ENCODE measurements at regions not wholly inside any gene's neighbourhood (a gene's known extent, or its start where the extent isn't known, plus 50 kb on each side); places are given as distances from the start of the nearest gene placed in this dataset.
A peak's percentile ranks its signal among the peaks of the same experiment; 100 is the strongest.
"Not testable (repeated sequence)": the region's sequence is repeated elsewhere in the genome, so short reads cannot be mapped to it uniquely, and the experiment has no call there.

DNA sequence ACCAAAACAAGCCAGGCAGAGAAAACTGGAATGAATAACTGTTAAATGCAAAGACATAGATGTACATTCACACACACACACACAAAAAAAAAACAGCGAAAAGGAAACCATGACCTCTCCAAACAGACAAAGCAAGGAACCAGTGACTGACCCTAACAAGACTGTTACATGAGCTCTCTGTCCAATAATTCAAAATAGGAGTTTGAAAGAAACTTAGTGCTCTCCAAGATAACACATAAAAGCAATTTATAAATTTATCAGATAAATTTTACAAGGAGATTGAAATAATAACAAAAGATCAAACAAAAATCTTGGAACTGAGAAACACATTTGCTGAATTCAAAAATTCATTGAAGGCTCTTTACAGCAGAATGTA lies 423.5 kb upstream of the RGMB start:
- H3K36me3 ChIP-seq (ENCODE audit: insufficient read depth, low read length), result no peaks in the 10 kb centered on the region
- H3K4me1 ChIP-seq (ENCODE audit: control insufficient read depth, insufficient read depth, low read length, unreplicated experiment), result peaks cover 5% of the 10 kb centered on the region
- H2AFZ ChIP-seq (ENCODE audit: low read length, unreplicated experiment), result no peak overlapping the region
- no peaks in the 10 kb centered on the region for H3K27me3 ChIP-seq (ENCODE audit: insufficient read depth, low read length)
- peak overlapping the region; percentile 87 for H3K27ac ChIP-seq (ENCODE audit: low read depth, low read length)
- H3K79me2 ChIP-seq (ENCODE audit: control insufficient read depth, insufficient read depth, low read length, unreplicated experiment), result no peaks in the 10 kb centered on the region
- H3K4me3 ChIP-seq (ENCODE audit: low read depth, low read length), result no peak overlapping the region

- Histone ChIP-seq H3K79me2 (ENCODE audit: control insufficient read depth, insufficient read depth, low read length, unreplicated experiment) (no peaks in the 10 kb centered on the region), H3K27me3 (ENCODE audit: insufficient read depth, low read length) (no peaks in the 10 kb centered on the region), H3K27ac (ENCODE audit: low read depth, low read length) (no peak overlapping the region), H3K4me1 (ENCODE audit: control insufficient read depth, insufficient read depth, low read length, unreplicated experiment) (no peaks in the 10 kb centered on the region), H3K36me3 (ENCODE audit: insufficient read depth, low read length) (no peaks in the 10 kb centered on the region), H3K4me3 (ENCODE audit: low read depth, low read length) (no peak overlapping the region), H2AFZ (ENCODE audit: low read length, unreplicated experiment) (peak overlapping the region; percentile 36)
Measured at GRCh38 chr5:98354922-98355321, 418.5 kb upstream of the RGMB start.

DNA sequence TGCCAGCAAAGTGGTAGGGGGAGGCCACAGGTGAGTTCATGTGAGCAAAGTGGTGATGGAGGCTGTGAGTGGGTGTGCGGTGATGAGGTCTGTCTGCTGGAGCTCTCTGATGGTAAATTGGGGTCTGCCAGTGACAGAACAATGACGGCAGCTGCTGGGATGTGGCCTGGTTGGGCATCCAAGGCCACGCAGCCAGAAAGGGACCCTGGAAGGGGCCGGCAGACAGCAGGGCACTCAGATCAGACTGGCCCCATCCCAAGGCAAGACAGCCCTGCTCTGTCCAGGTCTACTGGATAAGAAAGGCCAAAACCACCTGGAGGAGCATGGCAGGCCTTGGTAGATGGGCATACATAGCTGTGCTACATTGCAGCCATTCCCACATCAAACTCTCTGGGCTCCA lies 412.9 kb upstream of the RGMB start:
- Histone ChIP-seq H3K79me2 (ENCODE audit: control insufficient read depth, insufficient read depth, low read length, unreplicated experiment) (no peaks in the 10 kb centered on the region), H3K27me3 (ENCODE audit: insufficient read depth, low read length) (no peaks in the 10 kb centered on the region), H2AFZ (ENCODE audit: low read length, unreplicated experiment) (no peak overlapping the region), H3K4me1 (ENCODE audit: control insufficient read depth, insufficient read depth, low read length, unreplicated experiment) (no peaks in the 10 kb centered on the region), H3K36me3 (ENCODE audit: insufficient read depth, low read length) (no peaks in the 10 kb centered on the region), H3K27ac (ENCODE audit: low read depth, low read length) (no peak overlapping the region), H3K4me3 (ENCODE audit: low read depth, low read length) (no peak overlapping the region)

DNA sequence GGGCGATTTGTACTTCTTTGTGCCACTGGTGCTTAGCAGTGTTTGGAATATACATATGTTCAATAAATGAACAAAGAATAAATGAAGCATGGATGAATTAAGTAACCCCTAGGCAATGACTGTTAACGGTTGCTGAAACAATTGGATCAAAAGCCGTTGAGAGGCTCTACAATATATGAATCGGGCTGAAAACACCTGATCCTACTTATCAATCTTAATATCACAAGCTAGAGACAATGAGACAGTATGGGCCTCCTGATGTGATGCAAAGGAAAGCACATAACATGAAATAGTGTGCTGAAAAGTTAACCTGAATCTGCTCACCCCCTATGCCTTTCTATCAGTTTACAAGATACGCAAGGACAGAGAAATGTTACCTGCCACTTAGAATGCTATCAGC lies 410.3 kb upstream of the RGMB start:
- Histone ChIP-seq H3K27me3 (ENCODE audit: insufficient read depth, low read length) (no peaks in the 10 kb centered on the region), H3K4me1 (ENCODE audit: control insufficient read depth, insufficient read depth, low read length, unreplicated experiment) (no peaks in the 10 kb centered on the region), H3K4me3 (ENCODE audit: low read depth, low read length) (no peak overlapping the region), H3K79me2 (ENCODE audit: control insufficient read depth, insufficient read depth, low read length, unreplicated experiment) (no peaks in the 10 kb centered on the region), H3K27ac (ENCODE audit: low read depth, low read length) (no peak overlapping the region), H2AFZ (ENCODE audit: low read length, unreplicated experiment) (no peak overlapping the region), H3K36me3 (ENCODE audit: insufficient read depth, low read length) (no peaks in the 10 kb centered on the region)

- H3K79me2 ChIP-seq (ENCODE audit: control insufficient read depth, insufficient read depth, low read length, unreplicated experiment), result no peaks in the 10 kb centered on the region
- no peaks in the 10 kb centered on the region for H3K4me1 ChIP-seq (ENCODE audit: control insufficient read depth, insufficient read depth, low read length, unreplicated experiment)
- no peak overlapping the region for H3K4me3 ChIP-seq (ENCODE audit: low read depth, low read length)
- H3K27ac ChIP-seq (ENCODE audit: low read depth, low read length), result no peak overlapping the region
- H2AFZ ChIP-seq (ENCODE audit: low read length, unreplicated experiment), result no peak overlapping the region
- H3K36me3 ChIP-seq (ENCODE audit: insufficient read depth, low read length), result no peaks in the 10 kb centered on the region
- H3K27me3 ChIP-seq (ENCODE audit: insufficient read depth, low read length), result no peaks in the 10 kb centered on the region
Measured at GRCh38 chr5:98364549-98364948, 408.9 kb upstream of the RGMB start.

GRCh38 chr5:98365126-98365525 lies 408.3 kb upstream of the RGMB start:
- no peak overlapping the region for H3K27ac ChIP-seq (ENCODE audit: low read depth, low read length)
- no peak overlapping the region for H2AFZ ChIP-seq (ENCODE audit: low read length, unreplicated experiment)
- no peaks in the 10 kb centered on the region for H3K4me1 ChIP-seq (ENCODE audit: control insufficient read depth, insufficient read depth, low read length, unreplicated experiment)
- no peaks in the 10 kb centered on the region for H3K79me2 ChIP-seq (ENCODE audit: control insufficient read depth, insufficient read depth, low read length, unreplicated experiment)
- H3K36me3 ChIP-seq (ENCODE audit: insufficient read depth, low read length), result no peaks in the 10 kb centered on the region
- H3K27me3 ChIP-seq (ENCODE audit: insufficient read depth, low read length), result no peaks in the 10 kb centered on the region
- H3K4me3 ChIP-seq (ENCODE audit: low read depth, low read length), result no peak overlapping the region

DNA sequence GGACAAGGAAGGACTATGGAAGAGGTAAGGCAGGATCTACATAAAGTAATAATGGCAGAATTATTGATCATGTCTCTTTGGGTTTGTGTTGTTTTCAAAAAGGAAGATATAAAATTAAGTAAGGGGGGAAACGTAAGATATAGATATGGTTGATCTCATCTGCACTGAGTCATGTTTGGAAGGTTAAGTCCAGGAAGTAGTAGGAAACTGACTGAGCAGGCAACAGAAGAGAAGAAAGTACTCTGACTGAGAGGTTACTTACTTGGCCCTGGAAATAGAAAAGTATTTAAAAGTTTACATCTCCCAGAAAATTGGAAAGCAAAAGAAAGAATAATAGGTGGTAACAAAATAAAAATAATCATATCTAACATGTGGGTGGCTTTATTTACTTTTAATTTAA lies 405.3 kb upstream of the RGMB start:
- Histone ChIP-seq H3K27ac (ENCODE audit: low read depth, low read length) (no peak overlapping the region), H3K79me2 (ENCODE audit: control insufficient read depth, insufficient read depth, low read length, unreplicated experiment) (no peaks in the 10 kb centered on the region), H3K4me1 (ENCODE audit: control insufficient read depth, insufficient read depth, low read length, unreplicated experiment) (no peaks in the 10 kb centered on the region), H3K4me3 (ENCODE audit: low read depth, low read length) (no peak overlapping the region), H3K36me3 (ENCODE audit: insufficient read depth, low read length) (no peaks in the 10 kb centered on the region), H2AFZ (ENCODE audit: low read length, unreplicated experiment) (peak overlapping the region; percentile 49), H3K27me3 (ENCODE audit: insufficient read depth, low read length) (no peaks in the 10 kb centered on the region)

GRCh38 chr5:98372351-98372750 lies 401.1 kb upstream of the RGMB start:
- Histone ChIP-seq H2AFZ (ENCODE audit: low read length, unreplicated experiment) (no peak overlapping the region), H3K4me3 (ENCODE audit: low read depth, low read length) (no peak overlapping the region), H3K27ac (ENCODE audit: low read depth, low read length) (no peak overlapping the region), H3K4me1 (ENCODE audit: control insufficient read depth, insufficient read depth, low read length, unreplicated experiment) (no peaks in the 10 kb centered on the region), H3K27me3 (ENCODE audit: insufficient read depth, low read length) (no peaks in the 10 kb centered on the region), H3K36me3 (ENCODE audit: insufficient read depth, low read length) (no peaks in the 10 kb centered on the region), H3K79me2 (ENCODE audit: control insufficient read depth, insufficient read depth, low read length, unreplicated experiment) (no peaks in the 10 kb centered on the region)

DNA sequence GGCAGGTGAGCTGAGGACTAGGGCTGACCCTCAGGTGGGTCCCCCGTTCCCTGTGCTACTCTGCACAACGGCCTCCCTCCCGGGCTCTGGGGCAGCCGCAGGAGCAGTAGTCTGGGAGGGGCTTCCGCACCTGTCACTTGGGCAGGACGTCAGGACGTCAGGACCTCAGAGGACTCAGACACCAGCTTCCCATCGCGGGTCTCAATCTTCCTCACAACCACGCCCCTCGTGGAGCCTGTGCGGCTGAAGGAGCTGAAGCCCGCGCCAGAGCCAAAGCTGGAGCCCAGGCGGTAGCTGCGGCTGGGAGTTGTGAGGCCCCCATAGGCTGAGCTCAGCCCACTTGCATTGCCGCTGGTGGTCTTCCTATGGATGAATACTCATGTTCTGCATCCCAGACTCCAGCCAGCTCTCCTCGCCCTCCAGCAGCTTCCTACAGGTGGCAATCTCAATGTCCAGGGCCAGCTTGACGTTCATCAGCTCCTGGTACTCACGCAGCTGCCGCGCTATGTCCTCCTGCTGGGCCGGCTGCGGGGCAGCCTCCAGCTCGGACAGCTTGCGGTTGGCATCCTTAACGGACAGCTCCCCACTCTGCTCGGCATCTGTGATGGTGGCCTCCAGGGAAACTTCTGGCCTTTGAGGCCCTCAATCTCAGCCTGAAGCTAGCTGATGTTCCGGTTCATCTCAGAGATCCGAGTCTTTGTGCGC lies 381.4 kb upstream of the RGMB start:
- Histone ChIP-seq H3K4me1 (ENCODE audit: control insufficient read depth, insufficient read depth, low read length, unreplicated experiment) (no peaks in the 10 kb centered on the region), H3K79me2 (ENCODE audit: control insufficient read depth, insufficient read depth, low read length, unreplicated experiment) (no peaks in the 10 kb centered on the region), H3K36me3 (ENCODE audit: insufficient read depth, low read length) (no peaks in the 10 kb centered on the region), H2AFZ (ENCODE audit: low read length, unreplicated experiment) (no peak overlapping the region), H3K27ac (ENCODE audit: low read depth, low read length) (no peak overlapping the region), H3K27me3 (ENCODE audit: insufficient read depth, low read length) (no peaks in the 10 kb centered on the region), H3K4me3 (ENCODE audit: low read depth, low read length) (no peak overlapping the region)

DNA sequence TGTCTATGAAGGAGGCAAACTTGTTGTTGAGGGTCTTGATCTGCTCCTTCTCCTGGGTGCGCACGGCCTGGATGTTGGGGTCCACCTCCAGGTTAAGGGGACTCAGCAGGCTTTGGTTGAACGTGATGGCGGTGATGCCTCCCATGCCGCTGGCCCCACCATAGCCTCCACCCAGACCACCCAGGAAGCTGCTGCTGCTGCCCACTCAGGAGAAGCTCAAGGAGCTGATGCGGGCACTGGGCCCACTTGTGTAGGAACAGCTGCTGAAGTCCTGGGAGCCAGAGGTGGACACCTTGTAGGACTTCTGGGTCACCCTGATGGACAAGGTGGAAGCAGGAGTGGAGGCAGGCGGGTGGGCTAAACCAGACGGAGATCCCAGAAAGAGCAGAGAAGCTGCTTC lies 380.3 kb upstream of the RGMB start:
- H3K27ac ChIP-seq (ENCODE audit: low read depth, low read length); H2AFZ ChIP-seq (ENCODE audit: low read length, unreplicated experiment); H3K79me2 ChIP-seq (ENCODE audit: control insufficient read depth, insufficient read depth, low read length, unreplicated experiment); H3K36me3 ChIP-seq (ENCODE audit: insufficient read depth, low read length); H3K27me3 ChIP-seq (ENCODE audit: insufficient read depth, low read length); H3K4me1 ChIP-seq (ENCODE audit: control insufficient read depth, insufficient read depth, low read length, unreplicated experiment); H3K4me3 ChIP-seq (ENCODE audit: low read depth, low read length): not testable (repeated sequence)

GRCh38 chr5:98397081-98397480 lies 376.4 kb upstream of the RGMB start:
- H3K79me2 ChIP-seq (ENCODE audit: control insufficient read depth, insufficient read depth, low read length, unreplicated experiment), result no peaks in the 10 kb centered on the region
- no peaks in the 10 kb centered on the region for H3K4me1 ChIP-seq (ENCODE audit: control insufficient read depth, insufficient read depth, low read length, unreplicated experiment)
- no peak overlapping the region for H2AFZ ChIP-seq (ENCODE audit: low read length, unreplicated experiment)
- no peak overlapping the region for H3K27ac ChIP-seq (ENCODE audit: low read depth, low read length)
- no peaks in the 10 kb centered on the region for H3K36me3 ChIP-seq (ENCODE audit: insufficient read depth, low read length)
- no peak overlapping the region for H3K4me3 ChIP-seq (ENCODE audit: low read depth, low read length)
- H3K27me3 ChIP-seq (ENCODE audit: insufficient read depth, low read length), result no peaks in the 10 kb centered on the region

Data from ACC112 (cell line).